NCI-H1092 treated with DMSO at 0.1 percent for 48 hours (cell line): ENCODE measurements at regions not wholly inside any gene's neighbourhood (a gene's known extent, or its start where the extent isn't known, plus 50 kb on each side); places are given as distances from the start of the nearest gene placed in this dataset.
"Not testable (repeated sequence)": the region's sequence is repeated elsewhere in the genome, so short reads cannot be mapped to it uniquely, and the experiment has no call there.

Experiments
- DNase-seq: peaks from one replicate; lab custom pipeline; 2025; lab: John Stamatoyannopoulos, UW

- peak; percentile 13 for DNase-seq
Measured at GRCh38 chr5:56763711-56764466, 51.5 kb upstream of the MAP3K1 start.

GRCh38 chr5:56763182-56763581, 52.2 kb upstream of the MAP3K1 start:
- no peak for DNase-seq

- no peak for DNase-seq
Measured at GRCh38 chr5:56761151-56761885, 54.0 kb upstream of the MAP3K1 start.

- DNase-seq = no peak
Measured at GRCh38 chr5:56760723-56761122, 54.6 kb upstream of the MAP3K1 start.

- DNase-seq = no peak
Measured at GRCh38 chr5:56759521-56760216, 55.7 kb upstream of the MAP3K1 start.

GRCh38 chr5:56757077-56757476, 58.3 kb upstream of the MAP3K1 start:
- DNase-seq = no peak

- DNase-seq = no peak
Measured at GRCh38 chr5:56755036-56755555, 60.3 kb upstream of the MAP3K1 start.

GRCh38 chr5:56753588-56753987, 61.8 kb upstream of the MAP3K1 start:
- not testable (repeated sequence) for DNase-seq

- DNase-seq = no peak
Measured at GRCh38 chr5:56751572-56752313, 63.6 kb upstream of the MAP3K1 start.

GRCh38 chr5:56749842-56750241, 65.5 kb upstream of the MAP3K1 start:
- no peak for DNase-seq

GRCh38 chr5:56746553-56747339, 68.6 kb upstream of the MAP3K1 start:
- no peak for DNase-seq

GRCh38 chr5:56745864-56746263, 69.5 kb upstream of the MAP3K1 start:
- DNase-seq = no peak

- DNase-seq = no peak
Measured at GRCh38 chr5:56740868-56741267, 74.5 kb upstream of the MAP3K1 start.

GRCh38 chr5:56739990-56740389, 75.4 kb upstream of the MAP3K1 start:
- no peak for DNase-seq

GRCh38 chr5:56737951-56738606, 77.3 kb upstream of the MAP3K1 start:
- no peak for DNase-seq

- no peak for DNase-seq
Measured at GRCh38 chr5:56737002-56737621, 78.2 kb upstream of the MAP3K1 start.

GRCh38 chr5:56735849-56736641, 79.3 kb upstream of the MAP3K1 start:
- DNase-seq = no peak

GRCh38 chr5:56734091-56734694, 81.2 kb upstream of the MAP3K1 start:
- no peak for DNase-seq

GRCh38 chr5:56733580-56733979, 81.8 kb upstream of the MAP3K1 start:
- no peak for DNase-seq
